KBM-7 (cell line): ENCODE measurements at regions not wholly inside any gene's neighbourhood (a gene's known extent, or its start where the extent isn't known, plus 50 kb on each side); places are given as distances from the start of the nearest gene placed in this dataset.

Experiments used
- DNase-seq: peaks from one replicate; pipeline ENCODE4 v3.0.0-alpha.2; 2015
- in situ Hi-C: fragments of 300-500 bp; cut with MboI; formaldehyde crosslinking; loops from 2 replicates; pipeline ENCODE4 v1.14.3; 2020; ENCODE audit warnings: low sequenced_read_pairs, low pct_unique_long_range_greater_than_20kb, mixed read lengths

GRCh38 chr2:106941372-106941993 lies 55.5 kb upstream of the ST6GAL2 start:
- in situ Hi-C loops: no loop called here
- no peak for DNase-seq

GRCh38 chr2:106943468-106944200 lies 57.7 kb upstream of the ST6GAL2 start:
- no peak for DNase-seq
- in situ Hi-C loops: no loop called here

- in situ Hi-C loops: no loop called here
- no peak for DNase-seq
Observed at GRCh38 chr2:106944215-106944614, 58.2 kb upstream of the ST6GAL2 start.

GRCh38 chr2:106948540-106948939 lies 62.6 kb upstream of the ST6GAL2 start:
- DNase-seq: no peak
- in situ Hi-C loops: no loop called here

GRCh38 chr2:106953236-106953635 lies 67.3 kb upstream of the ST6GAL2 start:
- in situ Hi-C loops: no loop called here
- DNase-seq: no peak

- in situ Hi-C loops: no loop called here
- DNase-seq: no peak
Observed at GRCh38 chr2:106953779-106954178, 67.8 kb upstream of the ST6GAL2 start.

GRCh38 chr2:106954304-106954703 lies 68.3 kb upstream of the ST6GAL2 start:
- in situ Hi-C loops: no loop called here
- no peak for DNase-seq

- in situ Hi-C loops: no loop called here
- no peak for DNase-seq
Observed at GRCh38 chr2:106956416-106956815, 70.4 kb upstream of the ST6GAL2 start.

GRCh38 chr2:106956879-106957278 lies 70.9 kb upstream of the ST6GAL2 start:
- in situ Hi-C loops: no loop called here
- DNase-seq: no peak

GRCh38 chr2:106959975-106960682 lies 74.2 kb upstream of the ST6GAL2 start:
- in situ Hi-C loops: no loop called here
- DNase-seq: no peak

GRCh38 chr2:106960683-106961161 lies 74.8 kb upstream of the ST6GAL2 start:
- in situ Hi-C loops: no loop called here
- no peak for DNase-seq

GRCh38 chr2:106961328-106961727 lies 75.4 kb upstream of the ST6GAL2 start:
- no peak for DNase-seq

GRCh38 chr2:106963156-106963555 lies 77.2 kb upstream of the ST6GAL2 start:
- in situ Hi-C loops: no loop called here

More at GRCh38 chr2:106961328-106961727, 75.4 kb upstream of the ST6GAL2 start:
- in situ Hi-C loops: no loop called here

GRCh38 chr2:106963893-106964292 lies 77.9 kb upstream of the ST6GAL2 start:
- no peak for DNase-seq
- in situ Hi-C loops: no loop called here

More at GRCh38 chr2:106963156-106963555, 77.2 kb upstream of the ST6GAL2 start:
- no peak for DNase-seq

- in situ Hi-C loops: no loop called here
- DNase-seq: no peak
Observed at GRCh38 chr2:106965611-106966010, 79.6 kb upstream of the ST6GAL2 start.

GRCh38 chr2:106969777-106970176 lies 83.8 kb upstream of the ST6GAL2 start:
- DNase-seq: no peak
- in situ Hi-C loops: no loop called here

- in situ Hi-C loops: no loop called here
- no peak for DNase-seq
Observed at GRCh38 chr2:106970471-106971261, 84.7 kb upstream of the ST6GAL2 start.

GRCh38 chr2:106972782-106973181 lies 86.8 kb upstream of the ST6GAL2 start:
- no peak for DNase-seq
- in situ Hi-C loops: no loop called here

- no peak for DNase-seq
- in situ Hi-C loops: no loop called here
Observed at GRCh38 chr2:106974891-106975290, 88.9 kb upstream of the ST6GAL2 start.
